T1000 (cell line): ENCODE measurements at regions not wholly inside any gene's neighbourhood (a gene's known extent, or its start where the extent isn't known, plus 50 kb on each side); places are given as distances from the start of the nearest gene placed in this dataset.
"Not testable (repeated sequence)": the region's sequence is repeated elsewhere in the genome, so short reads cannot be mapped to it uniquely, and the experiment has no call there.

Experiments used
- DNase-seq: peaks from one replicate; lab custom pipeline; 2025; ENCODE audit warnings: mixed read lengths; lab: John Stamatoyannopoulos, UW

DNA sequence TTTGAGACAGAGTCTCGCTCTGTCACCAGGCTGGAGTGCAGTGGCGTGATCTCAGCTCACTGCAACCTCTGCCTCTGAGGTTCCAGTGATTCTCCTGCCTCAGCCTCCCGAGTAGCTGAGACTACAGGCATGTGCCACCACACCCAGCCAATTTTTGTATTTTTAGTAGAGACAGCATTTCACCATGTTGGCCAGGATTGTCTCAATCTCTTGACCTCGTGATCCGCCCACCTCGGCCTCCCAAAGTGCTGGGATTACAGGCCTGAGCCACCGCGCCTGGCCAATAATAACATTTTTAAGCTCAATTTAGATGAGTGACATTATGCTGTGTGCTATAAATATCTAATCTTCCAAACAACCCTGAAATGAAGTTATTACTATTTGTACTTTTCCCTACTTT lies 338.8 kb upstream of the VRK2 start:
- not testable (repeated sequence) for DNase-seq

DNA sequence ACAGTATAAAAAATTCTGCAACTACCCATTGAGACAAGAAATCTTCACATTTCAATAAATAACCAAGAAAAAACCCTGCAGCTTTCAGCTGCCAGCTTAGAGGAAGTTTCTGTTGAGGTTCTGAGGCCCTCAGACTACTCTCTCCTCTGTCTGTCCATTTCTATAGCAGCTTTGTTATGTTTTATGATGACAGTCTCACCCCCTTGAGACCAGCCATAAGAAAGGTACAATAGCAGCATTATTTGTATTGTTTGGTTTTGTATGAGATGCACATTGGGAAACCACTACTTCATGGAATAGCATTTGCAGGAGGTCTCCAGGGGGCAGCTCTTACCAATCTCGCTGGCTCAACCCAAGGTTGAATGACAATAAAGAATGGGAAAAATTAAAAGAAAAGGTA lies 334.6 kb upstream of the VRK2 start:
- DNase-seq = no peak

DNA sequence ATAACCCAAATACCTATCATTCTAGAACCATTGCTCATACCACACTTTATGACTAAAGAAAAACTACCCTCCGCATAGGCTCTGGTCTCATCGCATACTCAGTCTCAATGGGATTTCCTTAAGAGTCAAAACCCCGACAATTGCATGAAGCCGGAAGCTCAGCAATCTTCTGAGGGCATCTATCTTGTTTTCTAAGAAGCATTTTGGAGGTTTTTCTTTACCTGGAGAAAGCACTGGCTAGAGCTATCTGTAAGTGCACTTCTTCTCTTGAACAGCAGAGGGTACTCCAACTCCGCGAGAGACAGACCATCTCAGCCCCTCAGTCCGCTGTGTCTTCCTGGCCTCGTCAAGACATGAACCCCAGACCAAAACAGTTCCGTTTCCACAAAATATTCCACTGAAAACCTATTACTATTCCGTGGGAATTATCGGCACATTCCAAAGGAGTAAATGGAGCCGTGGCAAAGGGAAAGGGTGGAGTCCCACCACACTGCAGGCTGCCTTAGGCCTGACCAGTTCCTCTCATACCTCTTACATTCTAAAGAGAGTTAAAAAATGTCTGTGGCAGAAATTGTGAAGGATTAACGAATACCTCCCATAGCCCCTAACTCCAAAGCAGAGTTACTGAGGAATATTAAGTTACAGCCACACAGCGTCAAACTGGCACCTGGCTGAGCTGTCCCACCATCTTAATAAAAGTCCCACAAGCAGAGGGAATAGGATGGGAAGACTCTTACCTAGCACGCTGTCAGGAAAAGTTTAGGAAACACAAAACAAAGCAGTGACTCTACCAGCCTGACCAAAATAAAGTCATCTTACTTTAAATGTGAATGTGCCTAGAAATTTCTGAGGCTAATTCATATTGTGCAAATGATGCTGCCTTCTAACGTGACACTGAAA lies 325.6 kb upstream of the VRK2 start:
- DNase-seq = no peak

DNA sequence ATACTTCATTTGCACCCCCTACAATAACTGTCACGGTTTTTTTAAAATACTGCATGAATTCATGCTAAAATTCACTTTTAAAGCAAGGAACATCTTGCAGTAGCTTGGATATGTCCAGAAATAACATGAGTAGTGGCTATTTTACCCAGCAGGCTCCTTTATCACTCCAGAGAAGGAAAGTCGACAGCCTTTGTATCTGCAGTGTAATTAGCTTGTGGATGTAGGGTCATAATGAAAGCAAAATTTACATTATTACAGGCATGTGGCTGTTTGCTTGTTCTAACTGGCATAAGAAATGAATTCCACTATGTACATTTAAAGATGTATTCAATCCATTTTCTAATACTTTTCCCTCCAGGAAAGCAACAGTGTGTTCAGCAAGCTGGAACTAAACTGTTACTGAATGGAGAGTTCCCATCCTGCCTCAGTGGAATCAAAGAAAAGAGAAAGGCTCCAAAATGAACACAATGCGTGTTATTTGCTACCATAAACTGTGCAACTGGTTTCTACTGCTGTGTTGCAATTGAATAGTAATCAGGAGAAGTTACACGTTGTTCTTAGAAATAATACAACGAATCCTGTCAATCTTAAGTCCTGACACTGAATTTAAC lies 321.2 kb upstream of the VRK2 start:
- no peak for DNase-seq

DNA sequence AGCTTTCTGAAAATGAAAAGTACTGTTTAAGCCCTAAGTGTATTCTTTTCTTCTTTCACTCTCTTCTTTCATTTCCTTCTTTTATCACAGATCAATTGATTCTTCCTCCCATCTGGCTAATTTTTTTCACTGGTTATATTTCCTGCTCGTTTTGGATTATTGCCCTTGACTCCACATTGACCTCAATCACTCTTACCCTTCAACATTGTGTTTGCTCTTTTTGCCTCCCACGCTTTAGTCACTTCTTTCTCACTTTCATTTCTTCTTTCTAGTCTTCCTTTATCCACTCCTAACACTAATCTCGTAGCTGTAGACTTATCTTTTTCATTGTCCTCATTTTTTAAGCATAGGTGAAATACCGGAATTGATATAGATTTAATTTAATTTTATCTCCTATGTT lies 320.3 kb upstream of the VRK2 start:
- no peak for DNase-seq

DNA sequence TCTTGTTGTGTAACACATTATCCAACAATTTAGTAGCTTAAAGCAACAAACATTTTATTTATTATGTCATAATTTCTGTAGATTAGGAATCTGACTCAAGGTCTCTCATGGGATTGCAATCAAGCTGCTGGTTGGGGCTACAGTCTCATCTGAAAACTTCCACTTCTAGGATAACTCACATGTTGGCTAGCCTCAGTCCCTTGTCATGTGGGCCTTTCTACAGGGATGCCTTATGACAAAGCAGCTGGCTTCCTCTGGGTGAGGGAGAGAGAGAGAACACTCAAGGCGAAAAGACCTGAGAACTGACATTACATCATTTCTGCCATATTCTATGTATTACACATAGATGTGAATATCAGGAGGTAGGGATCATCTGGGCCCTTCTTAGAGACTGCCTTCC lies 317.9 kb upstream of the VRK2 start:
- no peak for DNase-seq

DNA sequence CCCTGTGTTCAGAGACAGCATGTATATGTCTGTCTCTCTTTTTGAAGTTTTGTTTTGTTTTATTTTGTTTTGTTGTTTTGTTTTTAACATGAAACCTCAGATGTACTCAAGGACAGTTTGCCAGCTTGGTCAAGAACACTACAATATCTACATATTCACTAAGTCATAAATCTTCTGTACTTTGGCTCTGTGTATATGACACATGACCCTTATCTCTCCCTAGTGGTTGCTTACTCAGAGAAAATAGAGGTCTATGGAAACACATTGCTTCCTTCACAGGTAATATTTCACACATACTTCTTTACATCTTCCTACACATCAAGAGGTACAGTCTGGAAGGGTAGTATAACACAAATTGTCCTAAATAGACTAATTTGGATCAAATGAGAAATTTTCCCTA lies 312.6 kb upstream of the VRK2 start:
- no peak for DNase-seq

DNA sequence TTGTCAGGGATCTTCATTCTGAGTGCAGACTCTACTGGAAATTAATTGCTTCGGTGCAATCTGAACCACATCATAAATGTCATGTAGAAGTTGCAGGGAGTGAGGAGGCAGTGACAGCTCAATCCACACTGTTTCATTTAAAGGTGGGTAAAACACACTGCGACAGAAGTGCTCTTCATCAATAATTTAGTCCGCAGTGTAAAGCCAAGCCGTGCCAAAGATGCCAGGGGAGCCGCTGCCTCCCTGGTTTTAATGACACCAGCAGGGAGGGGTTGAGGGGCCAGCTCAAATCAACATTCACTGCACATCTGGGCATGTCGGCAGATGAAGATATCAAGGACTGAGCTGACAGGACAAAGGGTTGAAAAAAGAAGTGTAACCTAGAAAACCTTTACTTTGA lies 305.7 kb upstream of the VRK2 start:
- no peak for DNase-seq

DNA sequence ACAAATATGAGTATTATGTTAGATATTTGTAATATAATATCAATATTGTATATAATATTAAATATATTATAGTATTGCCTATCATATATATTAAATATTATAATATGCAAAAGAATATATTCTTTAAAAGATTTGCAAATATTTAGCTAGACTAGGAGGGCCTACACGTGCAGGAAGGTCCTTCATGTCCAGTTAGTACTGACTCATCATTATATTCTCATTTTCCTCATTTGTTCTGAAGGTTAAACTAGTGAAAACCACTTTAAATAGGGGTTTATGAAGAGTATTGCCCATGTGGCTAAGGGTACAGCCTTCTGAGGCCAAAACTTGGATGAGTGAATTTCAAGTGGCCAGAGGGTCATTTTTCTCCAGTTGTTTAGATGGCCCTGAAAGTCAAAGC lies 293.0 kb upstream of the VRK2 start:
- DNase-seq = no peak

DNA sequence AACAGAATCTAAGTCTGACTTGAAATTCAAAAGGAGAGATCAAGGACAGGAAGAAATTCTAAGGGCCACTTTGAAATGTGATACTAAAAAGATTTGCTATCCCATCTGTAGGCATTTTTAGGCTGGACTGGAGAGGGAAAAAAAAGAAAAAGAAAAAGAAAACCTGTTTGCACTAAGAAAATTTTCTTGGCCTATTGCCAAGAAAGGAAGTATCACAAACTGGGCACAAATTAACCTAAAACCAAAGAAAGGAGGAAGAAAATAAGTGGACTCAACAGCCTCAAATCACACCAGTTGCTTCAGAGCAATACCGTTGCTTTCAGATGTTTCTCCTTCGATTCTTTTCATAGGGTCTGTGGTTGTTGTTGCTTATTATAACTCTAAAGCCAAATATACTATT lies 287.9 kb upstream of the VRK2 start:
- no peak for DNase-seq

DNA sequence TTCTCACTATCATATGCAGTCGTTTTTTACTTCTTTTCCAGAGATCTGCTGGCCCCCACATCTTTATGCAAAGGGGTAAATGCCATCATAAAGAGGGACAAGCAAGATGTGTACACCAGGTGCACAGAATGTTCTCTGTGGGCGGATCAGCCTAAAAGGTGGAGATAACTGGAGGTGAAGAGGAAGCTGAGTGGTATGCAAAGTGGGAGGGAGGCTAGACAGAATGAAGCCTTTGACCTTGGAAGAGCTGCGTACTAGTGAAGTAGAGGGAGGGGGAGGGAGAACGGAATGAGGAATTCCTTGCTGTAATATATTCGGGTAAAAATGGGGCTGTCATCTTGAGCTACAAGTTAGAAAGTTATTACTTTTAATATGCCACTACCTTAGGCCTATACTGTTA lies 287.5 kb upstream of the VRK2 start:
- no peak for DNase-seq

DNA sequence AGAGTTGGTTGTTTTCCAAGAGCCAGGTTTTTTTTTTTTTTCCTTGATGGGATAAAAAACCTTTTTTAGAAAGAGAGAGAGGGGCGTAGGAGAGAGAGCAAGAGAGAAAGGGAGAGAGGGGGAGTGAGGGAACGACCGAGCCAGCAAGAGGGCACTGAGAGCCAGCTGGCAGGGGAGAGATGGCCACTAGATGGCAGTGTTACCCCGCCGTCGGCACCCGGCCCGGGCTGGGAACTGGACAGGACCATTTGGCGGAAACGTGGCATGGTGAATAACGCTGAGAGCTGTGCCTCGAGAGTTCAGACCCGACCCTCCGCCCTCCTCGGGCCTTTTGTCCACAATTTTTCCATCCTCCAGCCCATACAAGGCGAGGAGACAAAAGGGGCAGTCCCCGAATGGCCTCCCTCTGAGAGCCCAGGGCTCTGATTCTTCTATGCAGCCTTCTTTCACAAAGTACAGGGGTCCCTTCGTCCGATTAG lies 286.7 kb upstream of the VRK2 start:
- DNase-seq = peak; percentile 72

DNA sequence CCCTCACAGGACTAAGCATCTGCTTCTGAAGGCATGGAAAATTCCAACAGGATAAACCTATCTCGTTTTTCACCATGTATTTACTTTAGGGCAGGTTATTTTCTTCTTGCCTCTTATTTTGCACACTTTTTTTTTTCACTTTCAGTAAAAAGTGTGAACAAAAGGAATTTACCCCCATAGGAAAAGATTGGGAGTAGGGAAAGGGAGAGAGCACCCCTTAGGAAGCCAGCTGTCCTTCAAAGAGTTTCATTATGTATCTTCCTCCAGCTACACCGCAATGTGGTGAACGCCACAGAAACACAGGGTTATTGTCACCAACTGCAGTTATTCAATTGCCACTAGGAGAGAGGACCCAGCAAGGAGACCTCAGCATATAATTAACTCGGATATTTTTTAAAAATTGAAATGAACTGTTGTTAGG lies 286.2 kb upstream of the VRK2 start:
- DNase-seq = no peak

DNA sequence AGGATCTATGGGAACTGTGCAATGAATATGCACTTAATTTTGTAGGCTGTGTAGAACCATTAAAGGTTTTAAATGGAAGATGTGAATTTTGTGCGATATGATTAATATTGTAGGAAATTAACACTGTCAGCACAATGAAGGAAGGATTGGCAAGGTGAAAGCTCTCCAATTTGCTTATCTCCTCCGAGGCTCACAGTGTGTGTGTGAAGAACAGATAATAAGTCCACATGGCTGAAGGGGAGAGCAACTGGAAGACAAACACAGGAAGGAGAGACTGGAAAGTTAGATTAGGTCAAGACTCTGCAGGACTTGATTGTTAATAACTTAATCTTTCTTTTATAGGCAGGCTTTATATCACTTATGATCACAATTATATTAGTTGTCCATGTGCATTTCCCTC lies 269.7 kb upstream of the VRK2 start:
- DNase-seq = no peak

DNA sequence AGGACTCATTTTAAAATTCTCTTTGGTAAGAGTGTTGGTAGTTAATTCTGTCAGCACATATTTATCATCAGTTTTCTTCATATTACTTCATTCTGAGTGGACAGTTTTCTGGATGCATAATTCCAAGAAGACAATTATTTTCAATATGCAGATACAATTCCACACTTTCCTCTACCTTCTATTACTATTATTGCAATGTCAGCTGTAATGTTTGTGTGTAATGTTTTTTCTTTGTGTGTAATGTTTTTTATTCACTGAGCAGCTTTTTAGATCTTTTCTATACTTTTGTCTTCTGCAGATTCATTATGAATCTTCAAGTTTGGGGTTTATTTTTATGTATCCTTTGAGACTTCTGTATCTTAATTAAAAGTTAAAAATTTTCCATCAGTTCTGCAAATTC lies 264.0 kb upstream of the VRK2 start:
- no peak for DNase-seq

DNA sequence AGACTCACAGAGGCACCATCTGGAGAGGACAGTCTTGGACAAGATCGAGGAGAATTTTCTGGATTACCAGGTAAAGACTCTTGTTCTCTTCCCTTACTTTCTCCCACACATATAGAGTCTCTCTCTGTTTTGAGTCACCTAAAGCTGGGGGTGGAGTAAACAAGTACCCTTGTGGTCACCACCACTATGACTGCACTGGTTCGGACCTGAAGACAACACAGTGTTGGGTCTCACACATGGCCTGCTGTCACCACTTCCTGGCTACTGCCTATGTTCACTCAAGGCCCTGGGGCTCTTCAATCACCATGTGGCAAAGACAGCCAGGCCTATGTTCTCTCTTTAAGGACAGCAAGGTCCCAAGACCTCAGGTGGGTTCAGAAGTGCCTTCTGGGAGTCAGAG lies 253.3 kb upstream of the VRK2 start:
- DNase-seq = no peak

DNA sequence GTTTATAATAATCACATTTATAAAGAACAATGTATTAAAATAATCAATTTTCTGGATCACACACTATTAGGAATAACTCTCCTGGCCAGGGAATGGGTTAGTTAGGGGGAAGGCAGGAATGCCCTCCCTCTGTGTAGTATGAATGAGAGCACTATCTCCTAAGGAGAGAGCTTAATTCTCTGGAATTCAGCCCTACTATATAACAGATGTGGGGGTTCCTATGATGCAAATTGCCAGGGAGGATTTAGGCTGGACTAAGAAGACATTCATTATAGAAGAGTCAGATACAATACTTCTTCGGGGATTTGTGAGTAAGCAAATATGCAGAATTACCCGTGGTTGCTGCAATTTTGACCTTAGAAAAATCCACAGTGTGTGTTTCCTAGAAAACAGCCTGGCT lies 250.1 kb upstream of the VRK2 start:
- no peak for DNase-seq

DNA sequence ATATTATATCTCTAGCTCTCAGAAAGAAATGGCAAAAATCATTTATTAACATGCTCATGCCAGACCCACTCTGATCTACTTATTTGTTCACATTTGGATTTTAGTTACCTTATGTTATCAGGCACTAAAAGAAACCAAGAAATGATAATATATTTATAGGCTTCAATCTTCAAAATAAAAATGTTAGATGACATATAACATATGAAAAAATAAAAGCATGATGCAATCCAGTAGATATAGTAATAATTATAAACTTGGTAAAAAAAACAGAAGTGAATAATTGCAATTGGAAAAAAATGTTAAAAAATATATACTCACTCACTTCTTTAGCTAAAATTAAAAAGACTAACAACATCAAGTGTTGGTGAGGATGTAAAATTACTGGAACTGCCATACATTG lies 248.3 kb upstream of the VRK2 start:
- DNase-seq = no peak

DNA sequence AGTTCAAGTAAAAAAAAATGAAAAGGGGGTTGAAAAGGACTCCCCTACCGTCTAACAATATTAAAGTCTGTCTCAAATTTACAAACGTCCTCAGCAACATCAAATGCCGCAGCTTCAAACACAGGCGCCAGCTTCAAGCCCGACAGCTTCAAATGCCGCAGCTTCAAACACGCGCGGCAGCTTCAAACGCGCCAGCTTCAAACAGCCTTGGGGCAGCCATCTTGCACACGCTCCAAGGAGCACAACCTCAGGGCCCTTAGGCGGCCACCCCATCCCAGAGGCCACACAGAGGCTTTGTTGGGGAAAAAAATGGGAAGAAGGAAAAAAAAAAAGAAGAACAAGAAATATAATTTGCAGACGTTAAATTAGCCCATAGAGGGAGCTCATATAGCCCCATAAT lies 244.4 kb upstream of the VRK2 start:
- no peak for DNase-seq

DNA sequence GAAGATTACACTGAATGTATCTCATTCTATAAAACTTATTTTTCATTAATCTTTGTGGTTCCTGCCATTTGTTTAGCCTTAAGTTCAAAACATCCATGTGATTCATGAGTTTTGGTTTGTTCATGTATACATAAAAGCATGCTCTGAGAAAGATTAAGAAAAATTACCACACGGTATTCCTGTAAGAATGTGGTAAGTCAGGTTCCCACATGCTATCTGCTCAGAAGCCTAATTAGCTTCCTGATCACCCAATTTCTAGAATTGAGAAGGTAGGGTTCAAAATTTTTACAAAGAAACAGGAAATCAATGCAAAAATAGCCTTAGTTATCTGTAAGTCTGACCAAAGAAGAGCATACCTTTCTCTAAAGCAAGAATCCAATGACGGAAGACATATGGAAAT lies 241.6 kb upstream of the VRK2 start:
- no peak for DNase-seq

DNA sequence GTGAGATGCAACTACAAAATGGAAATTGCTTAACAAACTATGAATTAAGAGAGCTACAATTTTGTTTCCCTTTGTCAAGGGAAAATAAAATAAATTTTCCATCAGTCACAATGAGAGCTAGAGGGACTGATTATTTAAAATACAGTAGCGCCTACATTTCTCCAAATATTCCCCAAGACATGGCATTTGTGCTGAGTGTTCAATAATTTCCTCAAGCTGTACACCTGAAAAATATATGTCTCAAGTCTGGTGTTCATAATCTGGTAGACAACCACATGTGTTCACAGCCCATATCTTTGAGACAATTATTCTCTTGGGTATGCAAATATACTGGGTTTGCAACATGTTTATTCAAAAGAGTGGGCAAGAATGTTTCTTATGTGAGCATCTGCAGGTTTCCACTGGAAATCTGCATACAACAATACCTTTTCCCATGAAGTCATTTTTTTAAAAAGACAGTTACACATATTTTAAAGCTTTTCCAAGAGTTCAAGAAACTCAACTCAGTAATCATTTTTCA lies 240.1 kb upstream of the VRK2 start:
- no peak for DNase-seq

DNA sequence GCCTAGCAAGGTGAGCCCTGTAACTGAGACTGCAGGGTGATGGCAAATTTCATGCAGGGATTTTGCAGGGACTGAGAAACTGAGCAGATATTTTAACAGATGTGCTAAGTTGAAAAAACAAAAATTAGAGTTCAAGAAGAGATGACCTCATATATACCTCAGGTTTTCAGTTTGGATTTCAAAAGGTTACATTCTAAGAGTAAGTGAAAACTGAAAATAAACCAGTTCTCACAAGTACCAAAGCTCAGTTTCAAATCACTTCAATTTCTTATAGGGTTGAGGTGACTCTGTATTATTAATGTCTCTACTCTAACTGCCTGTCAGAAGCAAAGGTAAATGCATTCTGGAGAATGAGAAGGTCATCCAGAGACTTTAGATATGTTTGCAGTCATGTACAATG lies 237.4 kb upstream of the VRK2 start:
- DNase-seq = no peak

DNA sequence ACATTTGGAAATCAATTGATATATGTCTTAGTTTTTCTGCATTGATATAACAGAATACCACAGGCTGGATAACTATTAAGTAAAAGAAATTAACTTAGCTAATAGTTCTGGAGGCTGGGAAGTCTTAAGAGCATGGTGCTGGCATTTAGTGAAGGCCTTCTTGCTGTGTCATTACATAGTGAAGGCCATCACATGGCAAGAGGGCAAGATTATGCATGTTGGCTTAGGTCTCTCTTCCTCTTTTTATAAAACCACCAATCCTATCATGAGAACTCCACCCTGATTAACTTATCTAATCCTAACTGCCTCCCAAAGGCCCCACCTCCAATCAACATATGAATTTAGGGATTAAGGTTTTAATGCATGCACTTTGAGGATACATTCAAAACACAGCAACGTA lies 225.5 kb upstream of the VRK2 start:
- DNase-seq = no peak
